Transverse colon (tissue), 3 donors: ENCODE measurements at regions not wholly inside any gene's neighbourhood (a gene's known extent, or its start where the extent isn't known, plus 50 kb on each side); places are given as distances from the start of the nearest gene placed in this dataset.

Experiments
- EP300 ChIP-seq: sonication (generic); formaldehyde crosslinking; IDR thresholded peaks from one replicate; pipeline ENCODE4 v1.6.1; 2017; ENCODE audit warnings: antibody characterized with exemption, low read depth
- POLR2A ChIP-seq: fragments of 450-650 bp; IDR thresholded peaks from one replicate; pipeline ENCODE4 v1.6.1; 2016; ENCODE audit warnings: antibody characterized with exemption, mild to moderate bottlenecking, moderate library complexity
- TF ChIP-seq, protein P1 (sequence below), 5 experiments: fragments of 200-600 bp in 3 of 5; fragments of 450-650 bp in 2 of 5; sonication (generic) in 3 of 5; IDR thresholded peaks; 1 replicate in 2 of 5; 2 replicates in 3 of 5; pipeline ENCODE4 v1.5.1; 2016 to 2017; ENCODE audit warnings: antibody characterized with exemption in 5 of 5, inconsistent platforms in 3 of 5, mild to moderate bottlenecking in 2 of 5, moderate library complexity in 1 of 5

DNA sequence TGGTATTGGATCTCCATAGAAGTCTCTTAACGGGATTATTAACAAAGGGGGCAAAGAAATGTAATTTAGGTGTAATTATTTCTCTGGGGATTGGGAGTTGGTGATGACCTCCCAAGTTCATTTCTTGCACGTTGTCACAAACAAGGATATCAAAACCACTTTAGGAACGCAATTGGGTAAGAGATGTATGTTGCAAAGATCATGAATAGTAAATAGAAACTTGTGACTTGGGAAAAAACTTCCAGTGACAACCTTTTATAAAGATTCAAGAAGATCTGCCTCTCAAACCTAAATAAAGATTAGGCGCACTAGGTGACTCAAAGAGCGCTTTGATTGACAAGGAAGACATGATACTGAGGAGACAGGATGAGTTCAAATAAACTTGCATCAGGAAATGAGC is 127.8 kb upstream of the TRIB2 start:
- TF ChIP-seq, protein P1, sequence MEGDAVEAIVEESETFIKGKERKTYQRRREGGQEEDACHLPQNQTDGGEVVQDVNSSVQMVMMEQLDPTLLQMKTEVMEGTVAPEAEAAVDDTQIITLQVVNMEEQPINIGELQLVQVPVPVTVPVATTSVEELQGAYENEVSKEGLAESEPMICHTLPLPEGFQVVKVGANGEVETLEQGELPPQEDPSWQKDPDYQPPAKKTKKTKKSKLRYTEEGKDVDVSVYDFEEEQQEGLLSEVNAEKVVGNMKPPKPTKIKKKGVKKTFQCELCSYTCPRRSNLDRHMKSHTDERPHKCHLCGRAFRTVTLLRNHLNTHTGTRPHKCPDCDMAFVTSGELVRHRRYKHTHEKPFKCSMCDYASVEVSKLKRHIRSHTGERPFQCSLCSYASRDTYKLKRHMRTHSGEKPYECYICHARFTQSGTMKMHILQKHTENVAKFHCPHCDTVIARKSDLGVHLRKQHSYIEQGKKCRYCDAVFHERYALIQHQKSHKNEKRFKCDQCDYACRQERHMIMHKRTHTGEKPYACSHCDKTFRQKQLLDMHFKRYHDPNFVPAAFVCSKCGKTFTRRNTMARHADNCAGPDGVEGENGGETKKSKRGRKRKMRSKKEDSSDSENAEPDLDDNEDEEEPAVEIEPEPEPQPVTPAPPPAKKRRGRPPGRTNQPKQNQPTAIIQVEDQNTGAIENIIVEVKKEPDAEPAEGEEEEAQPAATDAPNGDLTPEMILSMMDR (IDR thresholded peaks at IDR 0.05) = no peak
- TF ChIP-seq EP300 (no peak), POLR2A (no peak)
